ENCODE measurements at regions not wholly inside any gene's neighbourhood (a gene's known extent, or its start where the extent isn't known, plus 50 kb on each side); places are given as distances from the start of the nearest gene placed in this dataset.

GRCh38 chr11:22465620-22466019 is 127.4 kb downstream of the SLC17A6 start:
- no peak for TF ChIP-seq CTCF (conservative IDR thresholded peaks at IDR 0.05 in 1 of 2, IDR thresholded peaks at IDR 0.05 in 1 of 2; ENCODE audit: extremely low read depth in 1 of 2, insufficient read depth in 1 of 2, low read depth in 1 of 2, low read length in 2 of 2)
- no peak for TF ChIP-seq EZH2 (IDR thresholded peaks at IDR 0.05; ENCODE audit: borderline replicate concordance, low read length)
